OCI-LY3 (cell line): ENCODE measurements at regions not wholly inside any gene's neighbourhood (a gene's known extent, or its start where the extent isn't known, plus 50 kb on each side); places are given as distances from the start of the nearest gene placed in this dataset.

Experiments used
- H2AFZ ChIP-seq: fragments of 200-600, 300-600 bp; shearing (Covaris generic); 2 replicates; pipeline ENCODE4 v1.6.0; 2014; ENCODE audit warnings: antibody characterized with exemption, low read depth, low read length
- H3K27ac ChIP-seq: fragments of 200-600, 300-600 bp; sonication (generic); 2 replicates; pipeline ENCODE4 v1.5.1; 2014; ENCODE audit warnings: mild to moderate bottlenecking, low read length, moderate library complexity, mixed read lengths
- H3K27me3 ChIP-seq: fragments of 200-600, 300-600 bp; sonication (generic); 2 replicates; pipeline ENCODE4 v1.6.1; 2014; ENCODE audit warnings: low read depth, low read length, mixed read lengths
- H3K36me3 ChIP-seq: fragments of 200-600, 300-600 bp; sonication (generic); replicated peaks from 2 replicates; pipeline ENCODE3; 2014; ENCODE audit warnings: low read depth, low read length, mixed read lengths
- H3K4me1 ChIP-seq: fragments of 300-600, 200-600 bp; sonication (generic); 2 replicates; pipeline ENCODE4 v1.6.1; 2014; ENCODE audit warnings: low read length, mixed read lengths
- H3K4me2 ChIP-seq: fragments of 200-600, 300-600 bp; sonication (generic); 2 replicates; pipeline ENCODE4 v1.6.1; 2014; ENCODE audit warnings: low read length, mixed read lengths
- H3K4me3 ChIP-seq: fragments of 300-600, 200-600 bp; sonication (generic); 2 replicates; pipeline ENCODE4 v1.5.1; 2014; ENCODE audit warnings: antibody characterized with exemption, mild to moderate bottlenecking, low read length, moderate library complexity
- H3K79me2 ChIP-seq: fragments of 300-600, 200-600 bp; shearing (Covaris generic); 2 replicates; pipeline ENCODE4 v1.6.1; 2014; ENCODE audit warnings: mild to moderate bottlenecking, low read length, mixed read lengths
- H3K9ac ChIP-seq: fragments of 300-600, 200-600 bp; shearing (Covaris generic); 2 replicates; pipeline ENCODE4 v1.6.0; 2014; ENCODE audit warnings: mild to moderate bottlenecking, low read length, moderate library complexity
- H3K9me3 ChIP-seq: fragments of 200-600, 300-600 bp; shearing (Covaris generic); 2 replicates; pipeline ENCODE4 v1.6.1; 2014; ENCODE audit warnings: low read length, mixed read lengths; ENCODE audit not compliant: insufficient read depth
- H4K20me1 ChIP-seq: fragments of 200-600, 300-600 bp; sonication (generic); 2 replicates; pipeline ENCODE4 v1.6.1; 2016; ENCODE audit warnings: low read length, mixed read lengths; ENCODE audit not compliant: insufficient read depth
- EZH2phosphoT487 ChIP-seq: fragments of 200-600 bp; shearing (Covaris generic); IDR thresholded peaks from 2 replicates; pipeline ENCODE4 v1.6.1; 2018; ENCODE audit warnings: antibody characterized with exemption, mixed run types, low read depth
- TF ChIP-seq, protein P1 (sequence below): fragments of 200-600, 300-600 bp; sonication (generic); IDR thresholded peaks from 2 replicates; pipeline ENCODE4 v1.5.1; 2014; ENCODE audit warnings: antibody characterized with exemption, low read length, low read depth

DNA sequence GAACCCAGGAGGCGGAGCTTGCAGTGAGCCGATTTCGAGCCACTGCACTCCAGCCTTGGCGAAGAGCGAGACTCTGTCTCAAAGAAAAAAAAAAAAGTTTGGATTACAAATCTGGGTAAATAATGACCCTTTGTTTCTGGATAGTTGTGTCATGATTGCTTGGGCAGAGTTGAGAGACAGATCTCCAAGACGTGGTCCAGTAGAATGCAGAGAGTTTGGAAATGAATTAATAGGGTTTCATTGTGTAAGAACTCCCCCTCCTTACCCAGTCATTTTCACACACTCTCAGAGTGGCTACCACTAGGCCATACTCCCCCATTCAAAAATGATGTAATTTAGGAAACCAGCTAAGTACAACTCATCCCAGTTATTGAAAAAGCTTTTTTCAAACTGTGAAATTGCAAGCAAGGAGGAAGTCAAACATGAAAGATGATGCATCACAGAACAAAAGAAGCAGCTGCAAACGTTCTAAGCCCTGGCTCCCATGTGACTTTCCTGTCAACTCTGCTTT lies 1331.9 kb downstream of the AACS start:
- Histone ChIP-seq H3K36me3 (no peaks in the 10 kb centered on the region), H3K27ac (no peak overlapping the region), H4K20me1 (no peaks in the 10 kb centered on the region), H3K4me2 (no peak overlapping the region), H3K79me2 (no peaks in the 10 kb centered on the region), H3K4me3 (no peak overlapping the region), H2AFZ (no peak overlapping the region), H3K27me3 (no peaks in the 10 kb centered on the region), H3K9ac (no peak overlapping the region), H3K4me1 (peaks cover 12% of the 10 kb centered on the region; the same call in 1 of the 2 replicates), H3K9me3 (no peaks in the 10 kb centered on the region)
- TF ChIP-seq, protein P1, sequence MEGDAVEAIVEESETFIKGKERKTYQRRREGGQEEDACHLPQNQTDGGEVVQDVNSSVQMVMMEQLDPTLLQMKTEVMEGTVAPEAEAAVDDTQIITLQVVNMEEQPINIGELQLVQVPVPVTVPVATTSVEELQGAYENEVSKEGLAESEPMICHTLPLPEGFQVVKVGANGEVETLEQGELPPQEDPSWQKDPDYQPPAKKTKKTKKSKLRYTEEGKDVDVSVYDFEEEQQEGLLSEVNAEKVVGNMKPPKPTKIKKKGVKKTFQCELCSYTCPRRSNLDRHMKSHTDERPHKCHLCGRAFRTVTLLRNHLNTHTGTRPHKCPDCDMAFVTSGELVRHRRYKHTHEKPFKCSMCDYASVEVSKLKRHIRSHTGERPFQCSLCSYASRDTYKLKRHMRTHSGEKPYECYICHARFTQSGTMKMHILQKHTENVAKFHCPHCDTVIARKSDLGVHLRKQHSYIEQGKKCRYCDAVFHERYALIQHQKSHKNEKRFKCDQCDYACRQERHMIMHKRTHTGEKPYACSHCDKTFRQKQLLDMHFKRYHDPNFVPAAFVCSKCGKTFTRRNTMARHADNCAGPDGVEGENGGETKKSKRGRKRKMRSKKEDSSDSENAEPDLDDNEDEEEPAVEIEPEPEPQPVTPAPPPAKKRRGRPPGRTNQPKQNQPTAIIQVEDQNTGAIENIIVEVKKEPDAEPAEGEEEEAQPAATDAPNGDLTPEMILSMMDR, result no peak
- TF ChIP-seq EZH2phosphoT487, result no peak

DNA sequence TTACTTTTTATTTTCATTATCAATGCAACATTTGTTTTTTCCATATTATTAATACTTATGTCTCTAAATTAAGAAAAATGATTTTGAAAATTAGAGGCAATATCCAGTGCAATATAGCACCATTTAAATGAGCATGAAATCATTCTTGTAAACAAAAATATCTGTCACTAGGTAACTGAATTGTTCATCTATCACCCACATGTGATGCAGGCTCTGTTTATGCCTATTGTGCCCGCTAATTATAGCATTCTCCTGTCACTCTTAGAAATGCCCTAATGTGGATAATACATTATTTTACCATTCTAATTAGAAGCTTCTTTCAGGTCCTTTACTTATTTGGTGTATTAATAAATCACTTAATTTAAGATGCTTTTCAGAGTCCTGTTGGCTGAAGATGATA lies 1332.4 kb downstream of the AACS start:
- Histone ChIP-seq H3K27ac (no peak overlapping the region), H4K20me1 (no peaks in the 10 kb centered on the region), H2AFZ (no peak overlapping the region), H3K36me3 (no peaks in the 10 kb centered on the region), H3K79me2 (no peaks in the 10 kb centered on the region), H3K27me3 (no peaks in the 10 kb centered on the region), H3K4me1 (peaks cover 12% of the 10 kb centered on the region; the same call in 1 of the 2 replicates), H3K9ac (no peak overlapping the region), H3K4me3 (no peak overlapping the region), H3K4me2 (no peak overlapping the region), H3K9me3 (no peaks in the 10 kb centered on the region)
- TF ChIP-seq, protein P1, result no peak
- TF ChIP-seq EZH2phosphoT487, result no peak

GRCh38 chr12:126400831-126401230 lies 1335.6 kb downstream of the AACS start:
- Histone ChIP-seq H3K4me2 (no peak overlapping the region), H3K4me3 (no peak overlapping the region), H3K27me3 (no peaks in the 10 kb centered on the region), H3K4me1 (peaks cover 5% of the 10 kb centered on the region; the same call in 1 of the 2 replicates), H4K20me1 (no peaks in the 10 kb centered on the region), H3K27ac (no peak overlapping the region), H2AFZ (no peak overlapping the region), H3K79me2 (no peaks in the 10 kb centered on the region), H3K36me3 (no peaks in the 10 kb centered on the region), H3K9ac (no peak overlapping the region), H3K9me3 (no peaks in the 10 kb centered on the region)
- TF ChIP-seq EZH2phosphoT487, result no peak
- TF ChIP-seq, protein P1, result no peak

DNA sequence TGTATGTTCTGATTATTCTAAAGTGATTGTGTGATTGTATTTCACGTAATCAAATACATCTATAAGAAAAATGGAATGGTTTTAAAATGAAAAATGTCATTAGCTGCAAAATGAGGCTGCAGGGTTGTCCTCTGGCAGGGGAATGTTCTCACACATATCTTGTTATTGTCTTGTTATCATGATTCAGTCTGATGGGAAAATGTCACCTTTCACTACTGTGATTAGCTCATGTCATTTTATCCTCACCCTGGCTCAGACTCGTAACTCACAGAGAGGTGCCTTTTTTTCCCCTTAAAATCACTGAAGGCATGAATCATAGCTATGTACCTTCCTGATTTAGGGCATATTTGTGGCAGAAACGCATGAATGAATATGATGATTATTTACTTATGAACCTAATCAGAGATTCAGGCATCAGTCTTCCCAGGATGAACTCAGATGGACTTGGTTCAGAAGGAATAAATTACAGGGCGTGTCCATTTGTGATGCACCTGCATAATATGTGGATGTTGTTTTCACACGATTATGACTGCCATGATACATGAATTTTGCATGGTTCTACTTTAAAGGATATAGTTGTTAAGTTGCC lies 1339.2 kb downstream of the AACS start:
- Histone ChIP-seq H3K36me3 (no peaks in the 10 kb centered on the region), H3K4me3 (no peak overlapping the region), H3K4me1 (no peaks in the 10 kb centered on the region), H3K4me2 (no peak overlapping the region), H3K27ac (no peak overlapping the region), H3K79me2 (no peaks in the 10 kb centered on the region), H4K20me1 (no peaks in the 10 kb centered on the region), H3K9ac (no peak overlapping the region), H3K9me3 (no peaks in the 10 kb centered on the region), H2AFZ (no peak overlapping the region), H3K27me3 (no peaks in the 10 kb centered on the region)
- no peak for TF ChIP-seq EZH2phosphoT487
- TF ChIP-seq, protein P1, result no peak
